ENCODE measurements at regions not wholly inside any gene's neighbourhood (a gene's known extent, or its start where the extent isn't known, plus 50 kb on each side); places are given as distances from the start of the nearest gene placed in this dataset.

GRCh38 chr10:57218382-57218781 lies 857.3 kb upstream of the ZWINT start (continued):
- TF ChIP-seq ZNF749 (CRISPR knock-in tag; IDR thresholded peaks at IDR 0.05; ENCODE audit: borderline replicate concordance): no peak

DNA sequence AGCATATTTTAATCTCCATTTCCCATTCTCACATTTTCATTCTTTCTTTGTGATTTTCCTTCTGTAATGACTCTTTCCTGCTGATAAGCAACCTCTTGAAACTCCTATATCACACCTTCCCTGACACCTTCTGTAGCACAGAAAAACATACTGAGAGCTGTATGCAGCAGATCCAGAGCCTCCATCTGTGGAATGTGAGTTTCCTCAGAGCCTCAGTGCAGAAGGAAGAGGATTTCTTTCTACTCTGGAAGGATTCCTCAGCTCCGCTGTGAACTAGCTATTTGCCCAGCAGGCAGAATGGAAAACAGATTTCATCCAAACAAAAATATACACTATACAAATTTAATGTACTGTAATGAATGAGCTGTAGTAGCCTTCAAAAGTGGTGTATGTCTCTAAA lies 841.3 kb upstream of the ZWINT start:
- H2AFZ ChIP-seq (ENCODE audit: low read length): no peak overlapping the region
- POLR2A ChIA-PET: no interaction called here
- no peaks in the 10 kb centered on the region for H3K27me3 ChIP-seq (ENCODE audit: control insufficient read depth in 1 of 2, insufficient read depth in 2 of 2, low read length in 2 of 2)
- H3K9ac ChIP-seq (ENCODE audit: insufficient read depth, low read depth, low read length): no peak overlapping the region
- no peaks in the 10 kb centered on the region for H4K20me1 ChIP-seq (ENCODE audit: insufficient read depth, low read length)
- no peak overlapping the region for H3K27ac ChIP-seq (ENCODE audit: extremely low read length, insufficient read depth, low read length)
- FAIRE-seq (no peak), ATAC-seq (no peak), DNase-seq (ENCODE audit: low spot score) (no peak)
- WGBS (ENCODE audit: low lambda C conversion rate): 0% methylated on average over 1 of the region's 1 CpG
- no peak for TF ChIP-seq ZNF292 (CRISPR knock-in tag; IDR thresholded peaks at IDR 0.05; ENCODE audit: borderline replicate concordance, low read depth)
- TF ChIP-seq TOE1 (CRISPR knock-in tag; IDR thresholded peaks at IDR 0.05): no peak
- no peak for TF ChIP-seq CREM (IDR thresholded peaks at IDR 0.05)
- TF ChIP-seq CREM (CRISPR knock-in tag; IDR thresholded peaks at IDR 0.05): no peak
- no peak for TF ChIP-seq ZNF777 (CRISPR knock-in tag; IDR thresholded peaks at IDR 0.05)
- TF ChIP-seq ADNP (CRISPR knock-in tag; IDR thresholded peaks at IDR 0.05): no peak
- TF ChIP-seq IRF1 (CRISPR knock-in tag; IDR thresholded peaks at IDR 0.05; ENCODE audit: low read depth): no peak
- no peak for TF ChIP-seq ZNF251 (CRISPR knock-in tag; IDR thresholded peaks at IDR 0.05)
- H3K79me2 ChIP-seq (ENCODE audit: insufficient read depth, low read length): no peaks in the 10 kb centered on the region
- intact Hi-C loops (cut with micrococcal nuclease; ENCODE audit: unreplicated experiment) (no loop called here), in situ Hi-C loops (cut with HindIII; ENCODE audit: extremely low pct_ligation_motif_present, low pct_unique_long_range_greater_than_20kb) (no loop called here)
- H3K4me3 ChIP-seq (replicated peaks in 1 of 3; ENCODE audit: insufficient read depth in 1 of 3, low read depth in 2 of 3, low read length in 3 of 3): no peak overlapping the region
- no peaks in the 10 kb centered on the region; the same call in 1 of the 2 replicates for H3K9me3 ChIP-seq (ENCODE audit: low read length)
- no peaks in the 10 kb centered on the region for H3K36me3 ChIP-seq (replicated peaks in 1 of 2; ENCODE audit: control insufficient read depth in 1 of 2, insufficient read depth in 2 of 2, low read length in 2 of 2)
- CTCF ChIA-PET (ENCODE audit: low intra/inter-chr PET ratio, low total read pairs): no interaction called here
- H3K4me1 ChIP-seq (ENCODE audit: insufficient read depth, low read length): no peaks in the 10 kb centered on the region
- no TSS peak for BruUV-seq (replicated peaks)
- no peak overlapping the region for H3K4me2 ChIP-seq (ENCODE audit: low read depth, low read length)

Measured in HepG2 (cell line).